ENCODE measurements at regions not wholly inside any gene's neighbourhood (a gene's known extent, or its start where the extent isn't known, plus 50 kb on each side); places are given as distances from the start of the nearest gene placed in this dataset.

DNA sequence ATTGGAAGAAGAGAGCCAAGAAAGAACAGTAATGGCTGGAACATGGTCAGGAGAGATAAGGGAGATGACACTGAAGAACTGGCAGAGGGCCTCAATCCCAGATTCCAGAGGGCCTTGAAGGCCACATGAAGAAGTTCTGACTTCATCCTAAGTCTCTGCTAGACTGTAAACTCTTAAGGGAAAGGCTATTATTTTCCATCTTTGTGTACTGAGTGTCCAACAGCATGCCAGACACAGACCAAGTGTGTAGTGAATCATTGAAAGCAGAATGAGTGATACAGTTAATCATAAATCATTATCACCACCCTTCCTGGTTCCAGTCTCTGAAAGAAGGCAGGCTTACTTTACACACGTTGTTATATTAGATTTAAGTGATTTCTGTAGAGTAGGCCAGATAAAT, 185.3 kb upstream of the C11orf87 start:
- TF ChIP-seq, protein P1, sequence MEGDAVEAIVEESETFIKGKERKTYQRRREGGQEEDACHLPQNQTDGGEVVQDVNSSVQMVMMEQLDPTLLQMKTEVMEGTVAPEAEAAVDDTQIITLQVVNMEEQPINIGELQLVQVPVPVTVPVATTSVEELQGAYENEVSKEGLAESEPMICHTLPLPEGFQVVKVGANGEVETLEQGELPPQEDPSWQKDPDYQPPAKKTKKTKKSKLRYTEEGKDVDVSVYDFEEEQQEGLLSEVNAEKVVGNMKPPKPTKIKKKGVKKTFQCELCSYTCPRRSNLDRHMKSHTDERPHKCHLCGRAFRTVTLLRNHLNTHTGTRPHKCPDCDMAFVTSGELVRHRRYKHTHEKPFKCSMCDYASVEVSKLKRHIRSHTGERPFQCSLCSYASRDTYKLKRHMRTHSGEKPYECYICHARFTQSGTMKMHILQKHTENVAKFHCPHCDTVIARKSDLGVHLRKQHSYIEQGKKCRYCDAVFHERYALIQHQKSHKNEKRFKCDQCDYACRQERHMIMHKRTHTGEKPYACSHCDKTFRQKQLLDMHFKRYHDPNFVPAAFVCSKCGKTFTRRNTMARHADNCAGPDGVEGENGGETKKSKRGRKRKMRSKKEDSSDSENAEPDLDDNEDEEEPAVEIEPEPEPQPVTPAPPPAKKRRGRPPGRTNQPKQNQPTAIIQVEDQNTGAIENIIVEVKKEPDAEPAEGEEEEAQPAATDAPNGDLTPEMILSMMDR (IDR thresholded peaks at IDR 0.05), result no peak
- TF ChIP-seq POLR2A (IDR thresholded peaks at IDR 0.05) (no peak), POLR2AphosphoS5 (IDR thresholded peaks at IDR 0.05) (no peak)

Measured in gastroesophageal sphincter (tissue), 3 donors.